CD4-positive, alpha-beta T cell treated with Interleukin-2 at 100 ng/mL for 4 hours (primary cell): ENCODE measurements at regions not wholly inside any gene's neighbourhood (a gene's known extent, or its start where the extent isn't known, plus 50 kb on each side); places are given as distances from the start of the nearest gene placed in this dataset.
"Not testable (repeated sequence)": the region's sequence is repeated elsewhere in the genome, so short reads cannot be mapped to it uniquely, and the experiment has no call there.

ENCODE experiments used
- DNase-seq: peaks from one replicate; pipeline ENCODE4 v3.0.0-alpha.2; 2020; ENCODE audit warnings: low spot score

DNA sequence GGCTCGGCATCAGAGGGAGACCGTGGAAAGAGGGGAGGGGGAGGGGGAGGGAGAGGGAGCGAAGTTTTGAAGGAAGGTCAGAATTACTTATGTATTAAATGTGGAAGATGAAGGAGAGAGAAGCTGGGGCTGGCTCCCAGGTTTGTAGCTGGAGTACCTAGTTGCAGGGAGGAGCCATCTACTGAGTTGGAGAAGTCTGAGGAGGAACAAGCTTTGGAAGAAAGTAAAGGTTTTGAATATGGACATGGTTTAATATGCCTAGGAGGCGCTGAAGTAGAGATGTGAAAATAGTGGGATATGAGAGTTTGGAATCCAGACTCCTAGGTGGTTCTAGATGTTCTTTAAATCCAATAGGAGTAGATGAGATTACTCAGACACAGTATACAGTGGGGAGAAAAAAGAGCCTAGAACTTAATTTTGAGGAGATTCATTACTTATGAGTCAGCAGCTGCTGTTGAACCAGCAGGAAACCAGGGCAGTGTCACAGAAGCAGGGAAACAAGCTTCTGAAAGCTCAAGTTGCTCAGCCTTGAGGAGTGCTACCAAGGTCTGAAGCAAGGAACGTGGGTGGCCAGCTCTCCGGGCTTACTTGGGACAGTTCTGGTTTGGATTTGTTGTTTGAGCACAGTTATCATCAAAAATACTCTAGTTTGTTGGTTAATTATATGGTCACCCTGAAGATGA lies 149.3 kb downstream of the UTRN start:
- DNase-seq, result no peak

DNA sequence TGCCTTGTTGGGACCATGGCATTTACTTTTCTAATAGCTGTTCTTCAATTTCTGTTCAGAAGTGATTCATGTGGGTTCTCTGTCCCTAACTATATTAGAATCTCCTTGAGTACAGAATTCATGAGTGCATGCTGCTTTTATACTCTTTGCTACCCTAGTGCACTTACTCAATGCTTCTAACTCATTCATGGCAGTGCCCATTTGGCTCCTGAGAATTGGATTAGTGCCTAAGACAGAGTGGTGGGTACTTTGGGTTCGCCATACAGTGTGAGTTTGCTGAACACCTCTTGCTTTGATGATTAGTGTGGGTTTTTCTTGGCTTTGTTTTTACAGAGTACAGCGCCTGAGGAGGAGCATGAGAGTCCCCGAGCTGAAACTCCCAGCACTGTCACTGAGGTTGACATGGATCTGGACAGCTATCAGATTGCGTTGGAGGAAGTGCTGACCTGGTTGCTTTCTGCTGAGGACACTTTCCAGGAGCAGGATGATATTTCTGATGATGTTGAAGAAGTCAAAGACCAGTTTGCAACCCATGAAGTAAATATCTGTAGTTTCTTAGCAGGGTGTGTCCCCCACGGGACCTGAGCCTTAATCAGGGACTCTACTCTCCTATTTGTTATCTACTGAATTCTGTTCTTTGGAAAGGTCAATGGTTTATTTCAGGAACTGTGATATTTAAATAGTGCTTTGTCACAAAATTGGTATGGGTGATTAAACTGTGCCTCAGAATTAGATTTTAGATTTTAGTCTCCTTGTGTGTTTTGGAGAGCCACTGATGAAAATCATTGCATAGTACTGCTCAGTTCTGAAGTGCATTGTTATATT lies 150.7 kb downstream of the UTRN start:
- no peak for DNase-seq

DNA sequence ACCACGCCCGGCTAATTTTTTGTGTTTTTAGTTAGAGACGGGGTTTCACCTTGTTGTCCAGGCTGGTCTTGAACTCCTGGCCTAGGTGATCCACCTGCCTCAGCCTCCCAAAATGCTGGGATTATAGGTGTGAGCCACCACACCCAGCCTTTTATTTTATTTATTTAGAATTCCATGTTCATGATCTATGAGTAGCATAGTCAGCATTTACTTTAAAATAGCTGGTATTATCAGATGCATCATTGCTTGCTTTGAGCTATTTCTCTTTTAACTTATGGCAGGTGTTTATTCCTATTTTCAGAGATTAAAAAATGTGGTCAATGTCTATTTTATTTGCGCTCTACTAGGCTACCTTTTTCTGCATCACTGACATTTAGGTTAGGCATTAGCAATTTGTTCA lies 152.0 kb downstream of the UTRN start:
- no peak for DNase-seq

DNA sequence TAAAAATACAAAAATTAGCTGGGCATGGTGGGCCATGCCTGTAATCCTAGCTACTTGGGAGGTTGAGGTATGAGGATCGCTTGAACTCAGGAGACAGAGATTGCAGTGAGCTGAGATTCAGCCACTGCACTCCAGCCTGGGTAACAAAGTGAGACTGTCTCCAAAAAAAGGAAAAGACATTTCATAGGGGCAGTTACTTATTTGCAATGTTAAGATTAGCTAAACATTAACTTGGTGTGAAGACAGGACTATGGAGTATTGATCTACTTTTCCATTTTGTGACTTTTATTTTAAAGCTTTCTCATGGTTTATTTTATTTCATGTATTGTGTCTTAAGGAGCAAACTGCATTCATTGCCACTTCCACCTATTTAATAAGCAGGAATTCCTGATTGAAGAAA lies 153.0 kb downstream of the UTRN start:
- DNase-seq, result no peak

DNA sequence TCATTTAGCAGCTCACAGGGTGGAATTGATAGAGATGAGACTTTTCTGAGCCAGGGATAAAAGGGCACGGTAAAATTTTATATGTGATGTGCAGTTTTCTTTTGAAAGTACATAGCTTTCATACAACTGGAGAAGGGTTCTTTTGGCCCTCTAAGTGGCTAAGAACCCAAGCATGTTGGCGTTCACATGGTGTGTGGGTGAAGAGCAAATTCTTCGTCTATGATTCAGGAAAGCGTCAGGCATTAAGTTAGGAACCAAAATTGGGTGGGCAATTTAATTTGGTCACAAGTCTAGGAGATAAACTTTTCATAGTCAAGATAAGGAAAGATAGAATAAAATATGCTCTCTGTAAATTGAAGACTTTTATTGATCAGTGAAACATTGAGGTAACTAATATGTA lies 153.9 kb downstream of the UTRN start:
- DNase-seq, result no peak

DNA sequence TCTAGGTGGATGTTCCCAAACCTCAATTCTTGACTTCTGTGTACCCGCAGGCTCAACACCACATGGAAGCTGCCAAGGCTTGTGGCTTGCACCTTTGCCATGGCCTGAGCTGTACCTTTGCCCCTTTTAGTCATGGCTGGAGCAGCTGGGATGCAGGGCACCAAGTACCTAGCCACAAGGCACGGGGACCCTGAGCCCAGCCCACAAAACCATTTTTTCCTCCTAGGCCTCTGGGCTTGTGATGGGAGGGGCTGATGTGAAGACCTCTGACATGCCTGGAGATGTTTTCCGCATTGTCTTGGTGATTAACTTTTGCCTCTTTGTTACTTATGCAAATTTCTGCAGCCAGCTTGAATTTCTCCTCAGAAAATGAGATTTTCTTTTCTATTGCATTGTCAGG lies 156.7 kb downstream of the UTRN start:
- not testable (repeated sequence) for DNase-seq

DNA sequence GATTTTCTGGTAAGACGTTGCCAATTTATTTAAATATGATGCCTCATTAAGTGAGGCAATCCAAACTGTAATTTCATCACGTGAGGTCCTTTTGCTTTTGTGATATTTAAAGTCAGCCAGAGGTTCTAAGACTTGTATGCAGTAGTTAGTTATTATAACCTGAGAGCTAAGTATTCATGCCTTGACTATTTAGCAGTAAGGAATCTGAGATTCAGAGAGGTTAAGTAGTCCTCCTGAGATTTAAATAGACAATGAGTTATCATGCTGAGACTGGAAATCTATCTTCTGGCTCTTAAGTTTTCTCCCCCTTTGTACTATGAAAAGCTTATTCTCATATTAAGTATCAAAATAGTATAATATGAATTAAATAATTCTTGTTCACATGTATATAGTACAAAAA lies 158.0 kb downstream of the UTRN start:
- no peak for DNase-seq

DNA sequence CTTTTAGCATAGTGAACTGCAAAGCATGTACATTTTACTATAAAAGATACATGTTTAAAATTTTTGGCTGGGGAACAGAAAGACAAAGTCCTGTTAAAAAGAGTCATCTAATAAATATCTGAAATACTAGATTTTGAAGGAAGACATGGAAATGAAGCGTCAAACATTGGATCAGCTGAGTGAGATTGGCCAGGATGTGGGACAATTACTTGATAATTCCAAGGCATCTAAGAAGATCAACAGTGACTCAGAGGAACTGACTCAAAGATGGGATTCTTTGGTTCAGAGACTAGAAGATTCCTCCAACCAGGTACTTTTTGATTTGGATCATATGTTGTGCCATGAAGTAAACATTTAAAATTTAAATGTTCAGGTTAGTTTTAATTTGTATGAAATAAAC lies 162.3 kb downstream of the UTRN start:
- DNase-seq, result no peak

DNA sequence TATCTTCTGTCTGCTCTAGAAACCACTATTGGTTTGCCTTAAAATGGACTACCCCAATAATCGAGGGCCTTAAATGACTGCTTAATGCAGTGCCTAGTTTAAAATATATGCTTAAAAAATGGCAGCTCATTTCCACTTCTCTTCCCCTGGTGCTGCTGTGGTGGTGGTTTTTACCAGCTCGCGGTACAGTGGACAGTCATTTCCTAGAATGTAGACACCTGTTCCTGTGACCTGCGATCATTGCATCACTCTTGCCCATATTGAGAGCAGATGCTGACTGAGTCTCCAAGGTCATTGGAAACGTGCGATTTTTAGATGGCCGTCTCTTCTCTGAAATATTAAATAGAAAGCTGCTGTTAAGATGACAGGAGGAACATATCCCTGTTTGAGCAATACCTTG lies 164.1 kb downstream of the UTRN start:
- no peak for DNase-seq

DNA sequence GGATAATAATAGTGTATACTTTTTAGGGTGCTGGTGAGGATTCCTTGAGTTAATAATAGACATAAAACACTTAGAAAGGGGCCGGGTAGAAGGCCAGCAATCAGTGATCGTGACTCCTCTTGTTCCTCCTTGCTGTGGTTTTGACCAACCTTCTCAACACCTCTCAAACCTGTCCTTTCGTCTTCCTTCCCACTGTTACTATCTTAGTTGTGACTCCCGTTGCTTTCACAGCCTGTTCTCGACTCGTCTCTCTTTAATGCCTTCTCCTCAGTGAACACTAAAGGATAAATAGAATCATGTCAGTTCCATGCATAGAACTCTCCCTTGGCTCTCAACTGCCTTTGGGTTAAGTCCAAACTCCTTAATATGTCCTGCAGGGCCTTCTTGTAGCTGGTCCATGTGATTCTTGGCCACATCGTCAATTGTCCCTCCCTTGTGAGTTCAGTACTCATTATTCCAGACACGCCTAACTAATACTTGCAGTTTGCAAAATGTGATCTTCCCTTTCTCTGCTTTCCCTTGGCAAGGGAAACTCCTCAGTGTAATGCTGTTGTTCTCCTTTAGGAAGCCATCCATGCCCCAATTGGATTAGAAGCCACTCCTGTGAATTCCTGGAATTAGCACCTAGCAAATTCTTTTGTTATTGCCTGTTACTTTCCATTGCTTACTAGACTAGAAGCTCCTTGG lies 164.9 kb downstream of the UTRN start:
- DNase-seq, result no peak

DNA sequence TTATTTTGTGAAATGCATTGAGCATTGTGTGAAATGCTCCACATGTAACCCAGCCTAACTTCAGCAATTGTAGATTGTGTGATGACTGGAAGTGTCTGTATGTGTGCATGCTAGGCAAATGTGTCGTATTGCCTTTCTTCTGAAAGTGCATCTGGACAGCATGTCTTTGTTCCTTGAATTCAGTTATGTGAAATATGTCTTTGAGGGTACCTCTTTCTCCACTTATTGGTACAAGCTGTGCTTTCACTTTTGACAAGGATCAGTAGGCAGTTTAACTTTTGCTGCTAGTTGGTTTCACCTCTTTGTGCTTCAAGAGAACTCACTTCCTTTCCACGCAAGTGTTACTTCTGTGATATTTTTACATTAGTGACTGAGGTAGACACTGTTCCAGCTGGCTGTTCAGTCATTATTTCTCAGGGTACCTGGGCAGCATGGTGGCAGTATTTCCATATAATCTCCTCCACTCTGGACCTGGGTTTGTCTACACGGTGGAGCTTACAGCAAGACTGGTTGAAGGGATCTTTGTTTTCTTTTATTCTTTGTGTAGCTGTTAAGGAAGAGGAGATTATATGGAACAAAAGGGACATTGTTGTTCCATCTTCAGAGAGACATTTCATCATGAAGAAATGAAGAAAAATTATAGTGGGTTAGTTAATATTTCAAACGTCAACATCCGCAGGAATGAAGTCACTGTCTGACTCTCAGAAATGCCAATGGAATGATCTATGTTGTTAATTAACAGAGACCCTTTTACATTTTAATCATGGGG lies 175.4 kb downstream of the UTRN start:
- DNase-seq, result peak; percentile 37

DNA sequence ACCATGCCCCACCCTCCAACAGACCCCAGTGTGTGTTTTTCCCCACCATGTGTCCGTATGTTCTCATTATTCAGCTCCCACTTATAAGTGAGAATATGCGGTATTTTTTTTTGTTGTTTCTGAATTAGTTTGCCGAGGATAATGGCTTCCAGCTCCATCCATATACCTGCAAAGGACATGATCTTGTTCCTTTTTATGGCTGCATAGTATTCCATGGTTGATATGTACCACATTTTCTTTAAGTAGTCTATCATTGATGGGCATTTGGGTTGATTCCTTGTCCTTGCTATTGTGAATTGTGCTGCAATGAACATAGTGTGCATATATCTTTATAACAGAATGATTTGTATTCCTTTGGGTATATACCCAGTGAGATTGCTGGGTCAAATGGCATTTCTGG lies 176.9 kb downstream of the UTRN start:
- DNase-seq, result no peak

DNA sequence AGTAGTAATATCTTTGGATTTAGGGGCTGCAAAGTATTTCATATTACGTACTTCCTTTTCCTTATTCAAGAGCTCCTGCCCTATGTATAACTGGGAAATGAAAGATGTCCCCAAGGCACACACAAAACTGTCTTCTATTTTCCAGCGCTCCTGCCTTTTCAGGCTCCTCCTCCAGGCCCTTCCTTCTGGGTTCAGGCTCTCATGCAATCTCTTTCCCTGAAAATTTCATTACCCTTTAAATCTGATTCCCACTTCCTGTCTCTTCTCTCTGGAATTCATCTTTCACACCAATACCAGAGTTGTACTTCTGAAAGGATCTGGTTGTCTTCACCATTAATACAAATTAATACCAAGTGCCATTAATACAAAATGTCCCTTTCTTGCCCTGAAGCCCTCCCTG lies 181.6 kb downstream of the UTRN start:
- DNase-seq, result no peak

DNA sequence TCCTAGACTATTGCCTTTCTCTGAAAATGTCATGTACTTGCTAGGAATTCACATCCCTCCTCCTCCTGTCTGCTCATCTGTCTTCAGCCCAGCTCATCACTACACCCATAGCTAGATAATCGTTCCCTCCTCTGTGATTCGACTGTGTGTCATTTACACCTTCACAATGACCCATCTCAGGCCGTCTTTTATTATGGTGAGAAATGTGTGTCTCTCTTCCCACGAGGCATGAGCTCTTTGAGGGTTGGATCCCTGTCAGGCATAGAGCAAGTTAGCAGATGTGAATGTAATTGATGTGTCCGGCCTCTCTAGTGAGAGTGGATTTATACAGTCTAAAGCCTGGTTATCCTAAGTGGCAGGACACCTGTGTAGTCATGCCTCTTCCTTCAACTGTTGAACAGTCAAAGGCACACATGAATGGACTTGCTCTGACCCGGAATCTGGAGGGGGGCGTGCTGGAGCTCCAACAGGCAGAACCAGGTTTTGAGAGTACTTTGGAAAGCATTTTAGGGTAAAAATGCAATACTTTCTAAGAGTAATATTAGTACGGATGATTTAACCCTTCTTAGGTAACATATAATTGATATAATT lies 182.1 kb downstream of the UTRN start:
- DNase-seq, result no peak

DNA sequence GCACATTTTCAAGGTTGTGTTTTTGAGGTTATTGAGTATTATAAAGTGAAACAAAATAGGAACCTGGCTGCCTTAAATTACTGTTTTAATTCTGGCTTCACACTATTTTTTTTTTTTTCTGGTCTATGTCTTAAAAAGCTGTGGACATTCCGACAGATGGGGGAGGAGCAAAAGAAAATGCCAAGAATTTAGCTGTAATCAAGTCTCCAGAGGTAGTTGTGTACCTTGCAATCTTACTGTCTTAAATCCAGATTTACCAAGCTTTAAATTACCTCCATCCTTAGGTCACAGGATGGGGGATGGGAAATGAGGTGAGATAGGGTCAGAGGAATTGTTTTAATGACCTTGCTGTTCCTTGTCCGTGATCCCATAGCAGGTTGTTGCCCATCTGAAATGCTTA lies 182.8 kb downstream of the UTRN start:
- no peak for DNase-seq

DNA sequence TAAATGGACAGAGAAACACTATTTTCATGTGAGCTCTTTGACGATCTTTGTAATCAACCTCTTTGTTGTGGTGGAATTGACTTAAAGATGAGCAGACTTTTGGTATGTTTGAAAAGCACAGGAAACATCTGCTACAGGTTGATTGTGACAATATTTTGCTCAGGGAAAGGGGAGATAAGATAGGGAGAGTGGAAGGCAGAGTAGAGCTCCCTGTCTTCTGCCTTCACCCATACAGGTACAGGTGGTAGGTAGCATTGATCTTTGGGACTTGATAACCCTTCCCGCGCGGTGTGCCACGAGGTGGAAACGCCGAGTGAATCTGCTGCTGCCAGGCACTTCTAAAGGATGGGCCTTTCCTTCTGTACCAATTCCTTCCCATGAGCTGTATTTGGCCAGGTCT lies 183.6 kb downstream of the UTRN start:
- DNase-seq, result no peak

DNA sequence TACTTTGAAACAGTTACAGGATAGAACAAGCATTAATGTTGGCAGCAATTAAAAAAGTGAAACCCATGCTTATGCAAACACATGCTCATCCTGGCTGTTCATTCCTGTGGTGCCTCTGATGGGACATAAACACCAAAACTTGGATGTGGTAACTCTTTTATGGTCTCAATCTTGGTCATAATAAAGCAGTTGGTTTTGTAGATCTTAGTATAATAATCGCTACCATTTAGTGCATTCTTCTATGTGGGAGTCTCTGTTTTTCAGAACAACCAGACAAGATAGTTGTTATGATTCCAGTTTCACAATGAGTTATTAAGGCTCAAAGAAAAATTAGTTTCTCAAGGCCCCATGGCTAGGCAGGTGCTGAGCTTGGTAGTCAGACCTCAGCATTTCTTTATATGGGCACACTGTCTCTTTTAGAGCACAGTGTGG lies 184.0 kb downstream of the UTRN start:
- no peak for DNase-seq

DNA sequence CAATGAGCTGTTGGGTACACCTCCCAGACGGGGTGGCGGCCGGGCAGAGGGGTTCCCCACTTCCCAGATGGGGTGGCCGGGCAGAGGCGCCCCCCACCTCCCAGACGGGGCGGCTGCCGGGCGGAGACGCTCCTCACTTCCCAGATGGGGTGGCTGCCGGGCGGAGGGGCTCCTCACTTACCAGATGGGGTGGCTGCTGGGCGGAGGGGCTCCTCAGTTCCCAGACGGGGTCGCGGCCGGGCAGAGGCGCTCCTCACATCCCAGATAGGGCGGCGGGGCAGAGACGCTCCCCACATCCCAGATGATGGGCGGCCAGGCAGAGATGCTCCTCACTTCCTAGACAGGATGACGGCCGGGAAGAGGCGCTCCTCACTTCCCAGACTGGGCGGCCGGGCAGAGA lies 185.1 kb downstream of the UTRN start:
- not testable (repeated sequence) for DNase-seq

DNA sequence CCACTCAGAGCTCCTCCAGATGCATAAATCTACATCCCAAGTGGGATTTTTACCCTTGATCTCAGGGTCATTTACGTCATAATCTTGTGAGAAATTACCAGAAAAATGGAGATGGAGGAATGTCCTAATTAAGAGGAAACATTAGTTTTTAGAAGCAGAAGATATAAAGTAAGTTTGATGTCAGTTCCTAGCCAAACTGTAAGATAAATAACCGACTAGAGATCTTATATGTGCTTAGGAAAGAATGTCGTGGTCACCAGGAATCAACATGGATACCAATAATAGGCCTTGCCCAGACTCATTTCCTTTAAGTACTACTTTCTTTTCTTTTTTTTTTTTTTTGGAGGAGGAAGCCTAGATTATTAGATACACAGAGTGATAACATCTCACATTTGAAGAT lies 186.9 kb downstream of the UTRN start:
- no peak for DNase-seq

DNA sequence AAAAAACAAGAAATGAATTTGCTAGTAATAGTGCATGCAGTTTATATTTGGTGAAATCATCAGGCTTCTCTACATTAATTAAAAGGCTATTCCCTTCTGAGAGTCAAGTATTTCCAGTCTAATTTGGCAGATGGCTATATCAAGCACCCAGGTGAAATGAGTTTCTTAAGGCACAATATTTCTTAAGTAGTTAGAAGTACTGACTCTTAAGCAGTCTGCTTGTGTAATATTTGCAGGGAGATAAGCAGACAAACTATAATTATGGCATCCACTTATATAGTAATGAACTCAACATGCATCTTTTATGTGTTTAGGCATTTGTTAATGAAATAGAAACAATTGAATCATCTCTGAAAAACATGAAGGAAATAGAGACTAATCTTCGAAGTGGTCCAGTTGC lies 189.2 kb downstream of the UTRN start:
- DNase-seq, result no peak

DNA sequence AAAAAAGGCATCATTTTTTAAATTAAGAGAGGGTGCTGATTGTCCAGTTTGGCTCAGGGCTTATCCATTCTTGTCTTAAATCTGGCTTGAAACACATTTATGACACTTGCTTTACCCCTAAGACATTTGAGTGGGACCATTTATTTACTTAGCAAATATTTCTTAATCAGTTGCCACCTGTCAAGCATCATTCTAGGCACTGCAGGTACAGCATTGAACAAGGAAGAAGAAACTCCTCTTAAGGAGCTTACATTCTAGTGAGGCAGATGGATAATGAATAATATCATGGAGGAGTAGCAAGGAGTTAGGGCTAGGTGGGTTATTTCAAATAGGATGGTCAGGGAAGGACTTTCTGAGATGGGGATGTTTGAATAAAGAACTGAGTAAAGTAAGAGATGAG lies 189.8 kb downstream of the UTRN start:
- DNase-seq, result no peak

DNA sequence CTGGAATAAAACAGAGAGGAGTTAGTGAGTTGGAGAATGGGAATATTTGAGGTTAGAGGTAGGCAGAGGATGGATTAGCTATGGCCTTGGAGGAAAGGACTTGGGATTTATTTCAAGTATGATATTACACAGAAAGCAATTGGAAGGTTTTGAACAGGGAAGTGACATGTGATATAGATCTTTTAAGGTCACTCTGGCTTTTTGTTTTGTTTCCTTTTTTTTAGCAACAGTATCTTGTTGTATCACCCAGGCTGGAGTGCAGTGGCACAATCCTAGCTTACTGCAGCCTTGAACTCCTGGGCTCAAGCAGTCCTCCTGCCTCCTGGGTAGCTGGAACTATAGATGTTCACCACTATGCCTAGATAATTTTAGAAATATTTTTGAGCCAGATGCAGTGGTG lies 190.3 kb downstream of the UTRN start:
- DNase-seq, result no peak
